ENCODE measurements at regions not wholly inside any gene's neighbourhood (a gene's known extent, or its start where the extent isn't known, plus 50 kb on each side); places are given as distances from the start of the nearest gene placed in this dataset.

DNA sequence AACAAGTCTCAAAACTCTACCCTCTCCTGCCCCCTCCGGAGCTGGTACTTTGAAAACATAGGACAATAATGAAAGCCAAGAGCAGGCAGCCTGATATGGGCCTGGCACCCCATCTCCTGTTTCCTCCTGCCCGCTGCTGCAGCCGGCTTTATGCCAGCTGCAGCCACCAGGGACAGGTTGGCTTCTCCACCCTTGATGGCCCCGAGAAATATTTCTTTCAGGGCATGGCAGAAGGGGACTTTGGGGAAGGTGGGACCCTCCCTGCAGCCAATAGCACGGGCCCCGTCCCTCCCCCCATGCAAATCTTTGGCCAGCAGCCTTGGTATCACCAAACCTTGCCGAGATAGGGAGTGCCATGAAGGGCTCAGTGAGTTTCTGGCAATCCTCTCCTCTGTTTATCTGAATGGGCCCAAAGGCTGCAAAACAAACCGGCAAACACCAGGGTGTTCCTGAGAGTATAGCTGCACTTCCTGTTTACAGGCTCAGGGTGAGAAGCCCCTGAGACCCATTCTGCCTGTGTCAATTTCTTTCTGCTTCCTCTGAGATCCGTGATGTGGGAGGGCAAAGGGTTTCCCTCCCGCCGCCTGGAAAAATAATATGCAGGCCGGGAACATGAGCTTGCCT lies 73.4 kb upstream of the BOD1 start:
- no peak for DNase-seq (ENCODE audit: low spot score)

DNA sequence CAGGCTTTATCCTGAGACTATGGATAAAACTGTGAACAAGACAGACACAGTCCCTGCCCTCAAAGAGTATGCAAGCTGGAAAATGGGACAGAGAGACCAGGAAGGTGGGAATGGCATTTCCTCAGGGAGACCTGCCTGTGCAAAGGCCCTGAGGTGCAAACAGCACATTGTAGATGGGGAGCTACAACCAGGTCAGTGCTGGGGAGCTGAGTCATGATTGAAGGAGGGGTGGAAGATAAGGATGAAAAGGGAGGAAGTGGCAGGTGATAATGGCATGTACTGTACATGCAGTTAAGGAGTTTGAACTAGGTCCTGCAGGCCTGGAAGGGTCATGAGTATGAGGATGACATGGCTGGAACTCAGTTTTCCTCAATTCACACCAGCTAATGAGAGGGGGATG lies 75.5 kb upstream of the BOD1 start:
- no peak for DNase-seq (ENCODE audit: low spot score)

DNA sequence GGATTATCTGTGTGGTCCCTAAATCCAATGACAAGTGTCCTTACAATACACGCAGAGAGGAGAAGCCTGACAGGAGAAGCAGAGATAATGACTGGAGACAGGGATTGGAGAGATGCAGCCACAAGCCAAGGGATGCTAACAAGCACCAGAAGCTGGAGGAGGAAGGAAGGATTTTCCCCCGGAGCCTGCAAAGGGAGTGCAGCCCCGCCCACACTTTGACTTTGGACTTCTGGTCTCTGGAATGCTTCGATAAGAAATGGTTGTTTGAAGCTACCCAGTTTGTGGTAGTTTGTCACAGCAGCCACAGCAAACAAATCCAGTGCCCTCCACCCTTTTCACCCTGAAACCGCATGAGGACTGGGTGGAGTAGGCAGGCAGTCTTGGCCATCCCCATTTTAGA lies 77.2 kb upstream of the BOD1 start:
- DNase-seq (ENCODE audit: low spot score) = no peak

DNA sequence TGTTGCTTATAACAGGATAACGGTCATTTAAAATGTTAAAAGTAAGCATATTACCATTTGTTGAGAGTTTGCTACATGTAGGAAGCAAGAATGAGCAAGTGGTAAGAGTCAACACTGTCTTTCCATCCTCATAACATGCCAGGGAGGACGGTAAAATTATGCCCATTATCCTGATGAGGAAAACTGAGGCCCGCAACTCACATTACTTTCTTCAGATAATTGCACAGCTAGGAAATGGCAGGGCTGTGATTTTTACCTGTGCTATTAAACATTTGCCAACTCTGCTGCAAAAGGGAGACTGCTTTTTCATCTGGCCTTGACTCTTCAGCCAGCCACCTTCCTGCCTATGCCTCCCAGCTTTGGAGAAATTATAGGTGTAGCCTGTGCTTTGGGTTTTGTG lies 79.8 kb upstream of the BOD1 start:
- no peak for DNase-seq (ENCODE audit: low spot score)

DNA sequence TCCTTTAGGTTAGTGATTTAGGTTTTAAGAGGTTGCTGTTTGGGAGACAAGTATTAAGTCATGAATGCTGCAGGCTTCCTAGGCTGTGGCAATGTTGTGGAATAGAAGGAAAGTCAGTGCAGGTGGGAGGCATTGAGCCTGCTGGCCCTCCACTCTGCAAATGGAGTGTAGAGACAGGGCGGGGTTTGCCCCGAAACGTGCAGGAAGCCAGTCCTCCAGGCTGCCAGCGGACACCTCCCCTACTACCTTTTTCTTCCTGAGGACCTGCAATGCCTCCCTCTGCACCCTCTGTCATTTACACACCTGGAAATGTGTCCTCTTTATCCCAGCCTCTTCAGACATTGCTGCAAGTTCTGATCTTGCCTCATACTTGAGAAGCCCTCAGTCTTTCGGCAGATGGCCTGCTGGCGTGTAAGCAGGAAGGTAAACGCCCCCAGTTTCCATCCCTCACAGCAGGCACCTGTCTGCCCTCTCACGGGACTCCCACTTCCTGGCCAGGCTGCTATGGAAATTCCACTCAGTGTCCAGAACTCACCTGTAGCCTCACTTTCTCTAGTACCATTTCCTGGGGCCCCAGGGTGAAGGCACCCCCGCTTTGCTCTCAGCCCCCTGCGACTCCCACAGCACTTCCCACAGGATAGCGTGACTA lies 81.6 kb upstream of the BOD1 start:
- DNase-seq (ENCODE audit: low spot score) = no peak

DNA sequence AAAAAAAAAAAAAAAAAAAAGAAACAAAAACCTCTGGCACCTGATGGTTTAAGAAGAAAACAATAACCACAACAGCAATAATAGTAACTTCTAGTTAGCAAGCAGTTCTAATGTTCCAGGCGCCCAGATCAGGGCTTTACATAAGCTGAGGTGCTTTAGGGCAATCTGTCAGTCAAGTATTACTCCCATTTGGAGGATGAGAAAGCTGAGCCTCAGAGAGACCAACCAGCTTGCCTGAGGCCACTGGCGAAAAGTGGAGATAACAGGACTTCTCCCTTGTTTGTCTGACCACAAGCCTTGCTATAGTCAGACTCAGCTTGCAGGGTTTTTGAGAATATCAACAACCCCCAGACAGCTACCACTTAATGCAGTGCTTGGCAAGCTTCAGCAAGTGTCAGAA lies 83.5 kb upstream of the BOD1 start:
- DNase-seq (ENCODE audit: low spot score) = no peak

DNA sequence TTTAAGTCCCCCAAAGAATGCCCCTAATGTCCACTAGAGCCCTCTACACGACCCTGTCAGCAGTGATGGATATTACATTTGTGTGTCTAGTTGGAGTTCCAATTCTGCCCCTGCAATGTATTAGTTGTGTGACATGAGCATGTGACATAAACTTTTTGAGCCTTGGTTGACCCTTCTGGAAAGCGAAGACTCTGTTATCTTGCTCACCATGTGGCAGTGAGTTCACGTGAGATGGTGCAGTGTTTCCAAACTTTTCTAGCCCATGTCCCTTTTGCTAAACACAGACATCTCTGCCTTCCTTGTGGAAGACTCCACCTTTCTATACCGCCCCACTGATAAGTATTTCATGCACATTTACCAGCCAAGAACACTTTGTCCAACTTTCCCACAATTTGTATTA lies 87.0 kb upstream of the BOD1 start:
- DNase-seq (ENCODE audit: low spot score) = no peak

DNA sequence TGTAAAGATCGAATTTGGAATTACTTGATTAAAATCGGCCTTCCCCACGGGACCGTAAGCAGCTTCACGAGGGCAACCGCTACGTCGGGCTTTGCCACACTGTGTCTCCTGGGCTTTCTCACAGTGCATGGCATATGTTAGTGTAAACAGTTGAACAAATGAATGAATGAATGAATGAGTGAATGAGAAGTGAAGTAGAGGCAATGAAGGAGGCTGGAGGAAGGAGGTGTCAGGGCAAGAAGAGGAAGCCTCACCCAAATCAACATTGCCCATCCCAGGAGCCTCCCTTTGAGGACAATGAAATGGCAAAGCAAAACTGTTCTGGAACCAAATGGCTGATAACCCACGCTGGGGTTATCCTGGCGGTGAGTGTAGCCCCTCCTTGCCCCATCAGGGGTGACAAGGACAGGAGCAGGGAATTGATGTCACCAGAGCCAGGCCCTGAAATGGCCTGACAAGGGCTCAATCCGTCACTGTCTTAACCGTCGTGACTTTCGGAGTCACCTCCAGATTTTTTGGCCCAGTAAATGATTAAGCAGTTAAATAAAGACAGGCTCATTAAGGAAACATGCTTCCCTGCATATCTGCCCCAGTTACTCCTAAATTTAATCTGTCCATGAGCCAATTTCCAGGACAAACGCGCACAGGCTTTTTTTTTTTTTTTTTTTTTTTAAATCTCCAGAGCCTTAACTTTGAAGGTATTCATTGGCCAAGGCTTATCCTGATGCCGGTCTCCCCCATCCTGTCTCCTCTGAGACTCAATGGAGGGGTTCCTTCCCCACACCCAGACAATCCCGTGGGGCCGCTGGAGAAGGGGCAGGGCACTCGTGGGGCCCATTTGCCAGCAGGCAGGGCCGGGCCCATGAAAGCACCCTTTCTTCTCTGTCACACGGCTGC lies 88.4 kb upstream of the BOD1 start:
- DNase-seq (ENCODE audit: low spot score) = no peak

DNA sequence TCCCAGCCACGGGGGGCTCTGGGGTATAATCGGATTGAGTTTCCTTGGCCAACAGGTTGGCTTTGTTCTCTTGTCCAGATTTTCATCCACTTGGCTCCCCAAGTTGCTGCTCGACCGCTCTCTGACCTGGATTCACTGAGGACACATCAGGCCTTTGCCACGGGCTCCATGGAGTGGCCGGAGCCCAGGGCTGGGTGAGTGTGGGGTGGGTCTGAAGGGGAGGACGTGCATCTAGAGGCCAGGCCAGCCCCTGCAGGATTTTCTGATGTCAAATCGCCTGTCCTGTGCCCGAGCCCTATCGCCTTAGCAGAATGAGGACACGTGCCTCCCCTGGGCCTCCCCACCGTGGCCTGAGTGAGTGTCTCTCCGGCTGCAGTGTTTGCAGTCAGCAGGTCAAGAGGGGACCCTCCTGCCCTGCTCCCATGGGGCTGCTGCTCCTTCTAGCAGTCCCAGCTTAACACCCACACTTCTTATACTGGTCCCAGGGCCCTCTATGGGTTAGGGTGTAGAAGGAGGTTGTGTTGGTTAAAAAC lies 89.1 kb upstream of the BOD1 start:
- DNase-seq (ENCODE audit: low spot score) = no peak

DNA sequence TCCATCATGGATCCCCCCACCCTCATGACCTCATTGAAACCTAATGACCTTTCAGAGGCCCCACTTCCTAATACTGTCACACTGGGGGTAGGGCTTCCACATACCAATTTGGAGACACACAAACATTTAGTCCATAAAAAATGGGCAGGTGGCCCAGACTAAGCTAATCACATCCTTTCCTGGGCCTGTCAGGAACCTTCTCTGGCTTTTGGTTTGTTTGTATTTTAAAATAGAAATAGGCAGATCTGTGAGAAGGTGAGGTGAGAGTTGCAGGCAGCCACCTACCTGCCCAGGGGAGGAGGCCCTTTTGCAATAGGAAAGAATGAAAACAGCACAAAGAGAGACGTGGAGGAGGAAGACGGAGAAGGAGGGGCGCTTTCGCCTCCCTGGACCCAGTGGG lies 90.2 kb upstream of the BOD1 start:
- no peak for DNase-seq (ENCODE audit: low spot score)

DNA sequence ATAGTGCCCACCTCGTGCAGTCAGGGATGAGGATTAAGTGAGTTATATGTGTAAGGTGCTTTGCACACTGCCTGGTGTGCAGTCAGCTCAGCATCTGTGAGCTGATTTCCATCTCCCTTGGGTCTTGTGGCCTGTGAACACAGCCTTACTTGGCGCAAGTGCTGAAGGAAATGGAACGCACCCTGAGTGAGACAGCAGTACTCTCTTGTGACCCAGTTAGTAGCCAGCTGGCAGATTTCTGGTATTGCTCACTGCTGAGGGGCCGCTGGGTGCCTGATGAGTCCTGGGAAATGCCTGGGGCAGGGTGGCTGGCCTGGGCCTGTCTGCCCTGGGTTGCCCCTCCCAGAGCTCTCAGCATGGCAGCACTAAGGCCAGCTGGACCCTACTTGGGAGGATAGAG lies 90.9 kb upstream of the BOD1 start:
- DNase-seq (ENCODE audit: low spot score) = no peak

DNA sequence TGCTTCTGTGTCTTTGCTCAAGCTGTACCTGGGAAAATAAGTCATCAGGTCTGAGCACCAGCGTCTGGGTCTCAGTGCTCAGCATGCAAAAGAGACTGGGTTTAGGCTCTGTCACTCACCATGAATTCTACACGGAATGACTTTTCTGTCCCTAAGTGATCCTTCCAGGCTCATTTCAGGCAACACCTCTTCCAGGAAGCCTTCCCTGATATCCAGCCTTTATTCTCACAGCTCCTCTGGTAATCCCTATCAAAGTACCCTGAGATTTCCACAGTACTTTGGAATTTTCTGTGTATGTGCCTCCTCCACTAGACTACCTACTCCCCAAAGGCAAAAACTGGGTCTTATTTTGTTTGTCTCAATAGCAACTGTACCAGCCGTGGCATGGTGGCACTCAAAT lies 92.7 kb upstream of the BOD1 start:
- no peak for DNase-seq (ENCODE audit: low spot score)

DNA sequence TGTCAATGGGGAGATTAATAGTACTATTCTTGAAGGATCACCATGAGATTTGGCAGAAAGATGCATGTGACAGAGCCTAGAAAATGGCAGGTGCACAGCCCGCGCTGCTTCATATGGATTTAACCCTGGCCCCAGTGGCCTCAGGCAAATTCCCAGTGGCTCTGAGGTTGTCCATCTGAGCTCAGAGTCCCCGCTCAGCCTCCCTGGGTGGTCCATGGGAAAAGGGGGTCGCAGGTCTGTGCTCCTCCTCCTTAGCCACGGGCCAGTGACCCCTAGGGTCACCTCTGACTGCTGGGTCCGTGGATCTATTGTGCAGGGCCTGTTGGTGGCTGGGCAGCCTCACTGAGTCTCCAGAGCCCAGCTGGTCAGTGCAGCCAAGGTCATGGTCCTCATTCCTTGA lies 93.3 kb upstream of the BOD1 start:
- no peak for DNase-seq (ENCODE audit: low spot score)

DNA sequence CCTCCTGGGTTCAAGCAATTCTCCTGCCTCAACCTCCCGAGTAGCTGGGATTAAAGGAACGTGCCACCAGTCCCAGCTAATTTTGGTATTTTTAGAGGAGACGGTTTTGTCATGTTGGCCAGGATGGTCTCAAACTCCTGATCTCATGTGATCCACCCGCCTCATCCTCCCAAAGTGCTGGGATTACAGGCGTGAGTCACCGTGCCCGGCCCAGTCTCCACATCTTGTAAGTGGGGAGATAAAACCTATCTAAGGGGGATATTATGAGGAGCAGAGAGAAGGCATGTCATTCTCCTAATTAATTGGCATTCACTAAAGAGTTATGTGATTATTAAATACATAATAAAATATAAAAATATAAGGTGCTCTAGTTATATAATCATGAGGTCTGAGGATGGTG lies 94.1 kb upstream of the BOD1 start:
- DNase-seq (ENCODE audit: low spot score) = no peak

DNA sequence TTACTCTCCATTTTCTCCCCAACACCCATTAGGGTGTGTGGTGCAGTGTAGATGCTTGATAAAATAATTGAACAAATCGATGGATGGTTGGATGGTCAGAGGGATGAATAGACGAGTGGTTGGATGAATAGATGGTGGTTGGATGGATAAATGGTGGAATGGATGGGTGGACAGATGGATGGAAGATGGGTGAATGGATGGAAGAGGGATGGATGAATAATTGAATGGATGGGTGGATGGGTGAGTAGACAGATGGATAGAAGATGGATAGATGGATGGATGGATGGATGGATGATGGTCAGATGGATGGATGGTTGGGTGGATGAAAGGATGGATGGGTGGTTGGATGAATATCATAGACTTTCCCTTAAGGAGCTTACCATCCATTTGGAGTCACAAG lies 95.0 kb upstream of the BOD1 start:
- DNase-seq (ENCODE audit: low spot score) = no peak

DNA sequence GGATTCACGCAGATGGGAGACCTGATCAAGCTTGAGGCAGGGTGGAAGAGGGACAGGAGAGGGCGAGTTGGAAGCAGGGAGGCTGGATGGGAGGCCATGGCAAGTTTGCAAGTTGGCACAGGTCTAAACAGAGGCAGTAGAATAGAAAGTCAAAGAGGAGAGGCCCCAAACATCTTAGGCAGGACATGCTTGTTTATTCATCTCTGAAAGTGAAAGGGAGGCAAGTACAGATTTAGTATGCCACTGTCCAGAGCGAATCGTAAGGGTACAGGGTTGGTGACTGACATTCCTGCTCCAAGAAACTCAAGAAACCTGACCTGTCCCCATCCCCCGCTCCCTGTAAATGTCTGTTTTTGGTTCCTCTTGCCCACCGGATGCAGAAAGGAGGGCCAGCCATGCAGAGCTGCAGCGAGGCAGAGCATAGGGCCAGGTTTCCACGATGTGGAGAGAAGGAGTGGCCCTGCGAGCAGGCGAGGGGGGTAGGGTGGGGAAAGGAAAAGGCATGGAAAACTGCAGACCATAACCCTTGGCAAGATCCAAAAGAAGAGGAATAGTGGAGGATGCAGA lies 96.2 kb upstream of the BOD1 start:
- no peak for DNase-seq (ENCODE audit: low spot score)

DNA sequence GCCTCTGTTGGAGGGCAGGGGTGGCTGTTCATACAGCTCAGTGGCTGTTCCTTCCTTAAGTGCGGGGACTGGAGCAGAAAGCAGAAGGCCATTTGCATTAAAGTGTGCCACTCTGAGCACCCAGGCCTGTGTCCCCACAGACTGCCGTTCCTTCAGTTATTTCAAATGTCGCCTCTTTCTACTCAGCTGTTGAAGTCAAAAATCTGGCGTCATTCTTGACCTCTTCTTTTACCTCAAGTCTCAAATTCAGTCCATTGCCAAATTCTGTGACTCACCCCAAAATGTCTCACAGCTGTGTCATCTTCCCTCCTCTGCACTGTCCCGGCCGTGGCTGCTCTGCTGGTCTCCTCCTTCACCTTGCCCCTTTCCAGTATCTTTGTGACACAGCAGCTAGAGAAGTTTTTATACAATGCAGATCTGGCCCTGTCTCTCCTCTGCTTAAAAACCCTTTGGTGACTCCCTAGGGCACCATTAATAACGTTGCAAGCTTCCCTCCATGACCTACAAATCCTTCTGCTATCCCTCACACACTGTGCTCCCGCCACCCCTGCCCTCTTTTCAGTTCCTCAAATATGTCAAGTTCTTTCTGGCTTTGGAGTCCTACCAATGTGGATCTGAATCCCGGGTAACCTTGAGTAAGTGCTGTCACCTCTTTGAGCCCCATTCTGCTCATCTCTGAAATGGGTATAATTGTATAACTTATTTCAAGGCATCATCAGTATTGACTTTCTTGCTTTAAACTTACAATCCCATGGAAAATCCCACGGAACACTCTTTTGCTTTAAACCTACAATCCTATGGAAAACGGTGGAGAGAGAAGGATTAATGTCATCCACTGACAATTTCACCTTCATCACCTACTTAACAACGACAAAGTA lies 98.3 kb upstream of the BOD1 start:
- no peak for DNase-seq (ENCODE audit: low spot score)

DNA sequence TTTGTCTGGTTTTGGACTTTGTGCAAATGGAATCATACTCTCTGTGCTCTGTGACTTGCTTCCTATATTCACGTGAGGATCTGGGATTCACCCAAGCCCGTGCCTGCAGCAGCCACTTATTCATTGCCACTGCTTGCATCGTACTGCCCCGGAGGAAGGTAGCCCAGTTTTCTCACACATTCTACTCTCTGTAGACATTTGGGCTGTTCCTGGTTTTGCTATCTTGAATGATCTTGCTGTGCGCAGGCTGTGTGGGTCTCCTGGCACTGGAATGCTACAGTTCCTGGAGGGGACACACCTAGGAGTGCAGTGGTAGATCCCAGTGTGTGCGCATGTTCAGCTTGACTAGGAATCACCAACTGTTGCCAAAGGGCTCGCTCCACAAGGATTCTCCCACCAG lies 99.2 kb upstream of the BOD1 start:
- DNase-seq (ENCODE audit: low spot score) = peak; percentile 11

DNA sequence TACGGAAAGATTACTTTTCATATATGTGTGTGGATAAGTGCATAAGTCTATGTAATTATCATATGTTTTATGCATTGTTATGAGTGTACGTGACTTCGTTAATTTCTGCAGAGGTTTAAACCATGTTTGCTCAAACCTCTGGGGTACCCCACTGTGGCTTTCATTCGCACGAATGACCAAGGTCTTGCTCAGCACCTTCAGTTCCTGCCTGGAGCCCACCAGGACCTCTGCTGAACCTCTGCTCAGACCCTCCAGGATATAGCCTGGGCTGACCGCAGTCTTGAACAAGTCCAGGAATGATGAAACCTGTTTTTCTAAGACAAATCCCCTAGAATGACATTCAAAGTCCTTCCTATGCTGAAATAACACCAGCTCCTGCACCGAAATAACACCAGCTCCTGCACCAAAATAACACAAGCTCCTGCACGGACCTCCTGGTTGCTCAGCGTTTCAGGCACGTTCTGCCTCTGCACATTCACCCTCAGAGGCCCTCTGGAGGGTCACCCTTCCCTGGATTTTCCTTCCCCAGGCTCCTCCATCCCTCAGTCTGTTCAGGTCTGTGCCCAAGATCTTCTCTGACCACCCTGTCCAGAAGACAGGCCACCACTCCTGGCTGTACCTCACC lies 99.7 kb upstream of the BOD1 start:
- DNase-seq (ENCODE audit: low spot score) = no peak

DNA sequence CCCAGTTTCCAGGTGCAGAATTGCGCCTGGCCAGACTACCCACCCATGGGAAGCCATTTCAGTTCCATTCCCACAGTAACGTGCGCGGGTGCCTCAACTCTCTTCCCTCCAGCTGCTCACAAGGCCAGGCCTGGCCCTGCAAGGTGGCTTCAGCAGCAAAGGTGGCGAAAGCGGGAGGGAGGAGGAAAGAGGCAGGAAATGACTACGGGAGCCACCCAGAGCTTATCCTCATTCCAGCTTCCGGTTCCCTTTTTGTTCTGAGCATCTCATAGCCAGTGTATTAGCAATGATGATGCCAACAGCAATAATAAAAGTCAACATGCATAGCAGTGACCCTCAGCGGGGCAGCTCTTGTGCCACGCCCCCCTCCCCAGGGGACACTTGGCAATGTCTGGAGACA lies 101.5 kb upstream of the BOD1 start:
- no peak for DNase-seq (ENCODE audit: low spot score)

DNA sequence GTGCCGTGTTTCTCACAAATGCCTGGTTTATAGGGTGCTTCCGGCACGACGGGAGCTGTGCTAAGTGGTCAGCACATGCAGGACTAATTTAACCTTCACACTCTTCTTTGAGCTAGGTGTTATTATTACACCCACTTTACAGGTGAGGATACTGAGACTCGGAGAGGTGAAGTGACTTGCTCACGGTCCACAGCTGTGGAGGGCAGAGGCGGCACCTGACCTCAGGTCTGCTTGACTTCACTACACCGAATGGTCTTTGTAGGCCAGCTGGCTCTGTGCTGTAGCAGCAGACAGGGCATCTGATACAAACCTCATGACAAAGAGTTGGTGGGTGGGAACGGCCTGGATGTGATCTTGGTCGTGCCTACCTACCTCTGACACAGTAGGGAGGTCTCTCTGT lies 102.0 kb upstream of the BOD1 start:
- no peak for DNase-seq (ENCODE audit: low spot score)

Data from LoVo (cell line).